HG03521 (cell line): ENCODE measurements at regions not wholly inside any gene's neighbourhood (a gene's known extent, or its start where the extent isn't known, plus 50 kb on each side); places are given as distances from the start of the nearest gene placed in this dataset.

Experiments
- ATAC-seq: cut with Tn5 transposase; IDR thresholded peaks from one replicate; pipeline ENCODE4 v1.9.1; 2021; ENCODE audit warnings: mild to moderate bottlenecking, moderate library complexity; ENCODE audit not compliant: unreplicated experiment

GRCh38 chr10:128312250-128312649, 186.0 kb upstream of the MKI67 start:
- no peak for ATAC-seq

- no peak for ATAC-seq
Observed at GRCh38 chr10:128314686-128315085, 188.5 kb upstream of the MKI67 start.

GRCh38 chr10:128316121-128316726, 190.0 kb upstream of the MKI67 start:
- ATAC-seq = no peak

GRCh38 chr10:128316925-128317324, 190.7 kb upstream of the MKI67 start:
- no peak for ATAC-seq

- ATAC-seq = no peak
Observed at GRCh38 chr10:128318366-128318765, 192.1 kb upstream of the MKI67 start.

GRCh38 chr10:128318913-128319312, 192.7 kb upstream of the MKI67 start:
- ATAC-seq = no peak

GRCh38 chr10:128322106-128322505, 195.9 kb upstream of the MKI67 start:
- no peak for ATAC-seq

- ATAC-seq = no peak
Observed at GRCh38 chr10:128322950-128323349, 196.7 kb upstream of the MKI67 start.

GRCh38 chr10:128324058-128324827, 198.0 kb upstream of the MKI67 start:
- ATAC-seq = no peak

GRCh38 chr10:128325788-128326187, 199.6 kb upstream of the MKI67 start:
- ATAC-seq = no peak

- ATAC-seq = no peak
Observed at GRCh38 chr10:128326251-128326650, 200.0 kb upstream of the MKI67 start.

GRCh38 chr10:128326851-128327250, 200.6 kb upstream of the MKI67 start:
- no peak for ATAC-seq

GRCh38 chr10:128336401-128336800, 210.2 kb upstream of the MKI67 start:
- no peak for ATAC-seq

GRCh38 chr10:128337860-128338378, 211.7 kb upstream of the MKI67 start:
- no peak for ATAC-seq

- no peak for ATAC-seq
Observed at GRCh38 chr10:128338951-128339350, 212.7 kb upstream of the MKI67 start.

GRCh38 chr10:128339753-128340152, 213.5 kb upstream of the MKI67 start:
- no peak for ATAC-seq

GRCh38 chr10:128345353-128345752, 219.1 kb upstream of the MKI67 start:
- no peak for ATAC-seq

- ATAC-seq = no peak
Observed at GRCh38 chr10:128360783-128361182, 234.6 kb upstream of the MKI67 start.

- no peak for ATAC-seq
Observed at GRCh38 chr10:128361487-128361886, 235.3 kb upstream of the MKI67 start.

- no peak for ATAC-seq
Observed at GRCh38 chr10:128362514-128362913, 236.3 kb upstream of the MKI67 start.

- ATAC-seq = no peak
Observed at GRCh38 chr10:128364631-128365030, 238.4 kb upstream of the MKI67 start.

GRCh38 chr10:128365156-128365725, 239.0 kb upstream of the MKI67 start:
- no peak for ATAC-seq
